Uterus (tissue), 3 donors: ENCODE measurements at regions not wholly inside any gene's neighbourhood (a gene's known extent, or its start where the extent isn't known, plus 50 kb on each side); places are given as distances from the start of the nearest gene placed in this dataset.

Source experiments
- DNase-seq, 2 donors: peaks; one replicate each; pipeline ENCODE4 v3.0.0-alpha.2; 2019 to 2020
- H3K27ac ChIP-seq, 2 donors: fragments of 200-600 bp; sonication (generic); 1 replicate in 1 of 2; 2 replicates in 1 of 2; pipeline ENCODE4 v1.5.1; 2016 to 2018
- H3K27me3 ChIP-seq, 2 donors: fragments of 200-600 bp; sonication (generic); one replicate each; pipeline ENCODE4 v1.5.1; 2018 to 2019; ENCODE audit warnings: control low read depth in 1 of 2
- H3K36me3 ChIP-seq, 2 donors: fragments of 200-600 bp; sonication (generic); one replicate each; pipeline ENCODE4 v1.5.1; 2019; ENCODE audit warnings: control low read depth in 1 of 2
- H3K4me1 ChIP-seq, 2 donors: fragments of 200-600 bp; sonication (generic); one replicate each; pipeline ENCODE4 v1.5.1; 2018 to 2019; ENCODE audit warnings: control low read depth in 1 of 2
- H3K4me3 ChIP-seq, 2 donors: fragments of 200-600 bp; sonication (generic); 1 replicate in 1 of 2; 2 replicates in 1 of 2; pipeline ENCODE4 v1.5.1; 2018 to 2019; ENCODE audit warnings: mild to moderate bottlenecking in 1 of 2
- H3K9me3 ChIP-seq, 2 donors: fragments of 200-600 bp; sonication (generic); one replicate each; pipeline ENCODE4 v1.5.1; 2019; ENCODE audit warnings: control low read depth in 1 of 2
- CTCF ChIP-seq, 4 experiments: fragments of 200-600 bp in 2 of 4; fragments of 450-650 bp in 2 of 4; sonication (generic) in 2 of 4; IDR thresholded peaks; one replicate each; pipeline ENCODE4 v1.5.1; 2016 to 2019; ENCODE audit warnings: antibody characterized with exemption in 4 of 4, mild to moderate bottlenecking in 2 of 4, moderate library complexity in 1 of 4
- POLR2A ChIP-seq, 2 donors: fragments of 450-650 bp; IDR thresholded peaks; one replicate each; pipeline ENCODE4 v1.6.1; 2016; ENCODE audit warnings: antibody characterized with exemption in 2 of 2, mild to moderate bottlenecking in 1 of 2, moderate library complexity in 1 of 2
- intact Hi-C: fragments of 100-400 bp; cut with DNase I; formaldehyde crosslinking; loops from one replicate; pipeline ENCODE4 v1.15.1; 2023; ENCODE audit warnings: low total_unique reads
- donor health status: DM: yes; HTN: yes; CAD: no.

GRCh38 chr6:19632230-19632629 is 204.9 kb upstream of the ID4 start:
- Histone ChIP-seq H3K27ac (no peak overlapping the region), H3K36me3 (no peaks in the 10 kb centered on the region), H3K27me3 (no peaks in the 10 kb centered on the region), H3K4me1 (no peaks in the 10 kb centered on the region), H3K4me3 (no peak overlapping the region), H3K9me3 (no peaks in the 10 kb centered on the region)
- no peak for TF ChIP-seq CTCF (IDR thresholded peaks at IDR 0.05)
- TF ChIP-seq POLR2A (IDR thresholded peaks at IDR 0.05): no peak
- DNase-seq: no peak
- intact Hi-C loops: no loop called here

- no peak for DNase-seq
Observed at GRCh38 chr6:19632786-19633185, 204.4 kb upstream of the ID4 start.

GRCh38 chr6:19635728-19636127 is 201.4 kb upstream of the ID4 start:
- no peak for DNase-seq
- H3K36me3 ChIP-seq: no peaks in the 10 kb centered on the region
- intact Hi-C loops: no loop called here
- no peak overlapping the region for H3K27ac ChIP-seq
- no peaks in the 10 kb centered on the region for H3K9me3 ChIP-seq
- no peaks in the 10 kb centered on the region for H3K27me3 ChIP-seq
- TF ChIP-seq CTCF (IDR thresholded peaks at IDR 0.05) (no peak), POLR2A (IDR thresholded peaks at IDR 0.05) (no peak)
- no peak overlapping the region for H3K4me3 ChIP-seq
- H3K4me1 ChIP-seq: no peaks in the 10 kb centered on the region

More at GRCh38 chr6:19632786-19633185, 204.4 kb upstream of the ID4 start:
- H3K4me1 ChIP-seq: no peaks in the 10 kb centered on the region
- H3K36me3 ChIP-seq: no peaks in the 10 kb centered on the region
- H3K9me3 ChIP-seq: no peaks in the 10 kb centered on the region
- TF ChIP-seq POLR2A (IDR thresholded peaks at IDR 0.05) (no peak), CTCF (IDR thresholded peaks at IDR 0.05) (no peak)
- no peak overlapping the region for H3K27ac ChIP-seq
- no peaks in the 10 kb centered on the region for H3K27me3 ChIP-seq
- intact Hi-C loops: no loop called here
- H3K4me3 ChIP-seq: no peak overlapping the region

- H3K9me3 ChIP-seq: no peaks in the 10 kb centered on the region
- TF ChIP-seq POLR2A (IDR thresholded peaks at IDR 0.05) (no peak), CTCF (IDR thresholded peaks at IDR 0.05) (no peak)
- no peak for DNase-seq
- H3K36me3 ChIP-seq: no peaks in the 10 kb centered on the region
- no peak overlapping the region for H3K27ac ChIP-seq
- H3K4me1 ChIP-seq: no peaks in the 10 kb centered on the region
- intact Hi-C loops: no loop called here
- no peak overlapping the region for H3K4me3 ChIP-seq
- H3K27me3 ChIP-seq: no peaks in the 10 kb centered on the region
Observed at GRCh38 chr6:19637010-19637409, 200.2 kb upstream of the ID4 start.

- Histone ChIP-seq H3K4me3 (no peak overlapping the region), H3K27ac (no peak overlapping the region), H3K4me1 (no peaks in the 10 kb centered on the region), H3K9me3 (no peaks in the 10 kb centered on the region), H3K36me3 (no peaks in the 10 kb centered on the region), H3K27me3 (no peaks in the 10 kb centered on the region)
- intact Hi-C loops: no loop called here
- no peak for DNase-seq
- TF ChIP-seq CTCF (IDR thresholded peaks at IDR 0.05): no peak
- TF ChIP-seq POLR2A (IDR thresholded peaks at IDR 0.05): no peak
Observed at GRCh38 chr6:19638931-19639330, 198.2 kb upstream of the ID4 start.
